ENCODE measurements at regions not wholly inside any gene's neighbourhood (a gene's known extent, or its start where the extent isn't known, plus 50 kb on each side); places are given as distances from the start of the nearest gene placed in this dataset.
A peak's percentile ranks its signal among the peaks of the same experiment; 100 is the strongest.

DNA sequence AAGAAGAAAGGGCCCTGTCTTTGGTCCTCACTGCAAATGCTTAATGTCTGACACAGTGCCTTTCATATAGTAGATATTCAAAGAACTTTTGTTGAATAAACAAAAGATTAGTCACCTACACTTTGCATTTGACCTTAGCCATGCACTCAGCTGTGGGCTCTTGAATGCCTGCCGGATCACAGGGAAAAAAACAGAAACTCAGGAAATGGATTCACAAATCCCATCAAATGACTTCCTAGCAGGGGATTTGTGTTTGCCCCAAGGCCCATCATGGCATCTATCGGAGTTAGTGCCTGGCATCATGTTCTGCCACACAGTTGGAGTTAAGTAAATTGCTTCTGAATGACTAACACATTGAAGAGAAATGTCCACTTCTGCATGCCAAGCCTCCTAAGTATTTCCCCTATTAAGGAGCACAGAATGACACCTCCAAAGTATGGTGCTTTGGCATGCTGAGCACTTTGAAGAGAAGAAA is 72.3 kb upstream of the DST start:
- H3K27ac ChIP-seq (ENCODE audit: low read depth in 1 of 2, low read length in 1 of 2) = peak overlapping the region in 1 of 2 donors; percentile 83
- no peaks in the 10 kb centered on the region for H3K36me3 ChIP-seq (ENCODE audit: control insufficient read depth in 4 of 4, insufficient read depth in 4 of 4, low read length in 4 of 4)
- peak; percentile 74 for ATAC-seq (ENCODE audit: insufficient read depth, low FRiP score)
- 38 to 54% methylated on average over 2 of the region's 2 CpGs for WGBS, 2 donors
- no peaks in the 10 kb centered on the region for H3K9me3 ChIP-seq (ENCODE audit: control insufficient read depth in 4 of 4, insufficient read depth in 3 of 4, low read length in 3 of 4)
- H3K27me3 ChIP-seq (ENCODE audit: control insufficient read depth in 3 of 3, insufficient read depth in 3 of 3, low read length in 2 of 3) = no peaks in the 10 kb centered on the region
- no peak overlapping the region for H3K4me3 ChIP-seq
- DNase-seq = no peak
- TF ChIP-seq, protein P1, sequence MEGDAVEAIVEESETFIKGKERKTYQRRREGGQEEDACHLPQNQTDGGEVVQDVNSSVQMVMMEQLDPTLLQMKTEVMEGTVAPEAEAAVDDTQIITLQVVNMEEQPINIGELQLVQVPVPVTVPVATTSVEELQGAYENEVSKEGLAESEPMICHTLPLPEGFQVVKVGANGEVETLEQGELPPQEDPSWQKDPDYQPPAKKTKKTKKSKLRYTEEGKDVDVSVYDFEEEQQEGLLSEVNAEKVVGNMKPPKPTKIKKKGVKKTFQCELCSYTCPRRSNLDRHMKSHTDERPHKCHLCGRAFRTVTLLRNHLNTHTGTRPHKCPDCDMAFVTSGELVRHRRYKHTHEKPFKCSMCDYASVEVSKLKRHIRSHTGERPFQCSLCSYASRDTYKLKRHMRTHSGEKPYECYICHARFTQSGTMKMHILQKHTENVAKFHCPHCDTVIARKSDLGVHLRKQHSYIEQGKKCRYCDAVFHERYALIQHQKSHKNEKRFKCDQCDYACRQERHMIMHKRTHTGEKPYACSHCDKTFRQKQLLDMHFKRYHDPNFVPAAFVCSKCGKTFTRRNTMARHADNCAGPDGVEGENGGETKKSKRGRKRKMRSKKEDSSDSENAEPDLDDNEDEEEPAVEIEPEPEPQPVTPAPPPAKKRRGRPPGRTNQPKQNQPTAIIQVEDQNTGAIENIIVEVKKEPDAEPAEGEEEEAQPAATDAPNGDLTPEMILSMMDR (IDR thresholded peaks at IDR 0.05; ENCODE audit: control extremely low read depth, extremely low read depth) = no peak
- H3K4me1 ChIP-seq (ENCODE audit: control insufficient read depth in 5 of 5, insufficient read depth in 5 of 5, low read length in 5 of 5) = peaks cover 0 to 30% (median 4%) of the 10 kb centered on the region in 5 donors
- no peak overlapping the region for H3K9ac ChIP-seq (ENCODE audit: insufficient read depth in 1 of 2, low read length in 2 of 2)

DNA sequence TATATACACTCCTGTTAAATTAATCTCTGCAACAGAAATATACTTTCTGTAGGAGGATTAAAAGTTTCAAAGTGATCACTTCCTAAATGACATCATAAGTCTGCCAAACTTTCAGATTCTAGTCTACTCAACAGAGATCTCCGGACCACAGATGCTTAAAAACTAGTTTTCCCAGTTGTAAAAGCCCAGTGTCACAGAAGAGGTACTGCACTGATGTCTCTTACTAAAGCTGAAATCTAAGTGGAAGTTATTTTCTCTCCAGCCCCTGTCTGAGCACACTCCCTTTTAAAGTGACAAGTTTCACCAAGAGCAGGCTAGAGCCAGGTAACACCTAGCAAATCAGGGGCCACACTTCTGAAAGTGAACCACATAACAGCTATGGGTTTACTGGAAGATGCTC is 71.6 kb upstream of the DST start:
- TF ChIP-seq, protein P1 (IDR thresholded peaks at IDR 0.05; ENCODE audit: control extremely low read depth, extremely low read depth) = no peak
- no peak overlapping the region for H3K9ac ChIP-seq (ENCODE audit: insufficient read depth in 1 of 2, low read length in 2 of 2)

GRCh38 chr6:56713254-56713672 is 70.6 kb upstream of the DST start:
- Histone ChIP-seq H3K9me3 (ENCODE audit: control insufficient read depth in 4 of 4, insufficient read depth in 3 of 4, low read length in 3 of 4) (no peaks in the 10 kb centered on the region), H3K4me3 (no peak overlapping the region), H3K36me3 (ENCODE audit: control insufficient read depth in 4 of 4, insufficient read depth in 4 of 4, low read length in 4 of 4) (no peaks in the 10 kb centered on the region), H3K4me1 (ENCODE audit: control insufficient read depth in 5 of 5, insufficient read depth in 5 of 5, low read length in 5 of 5) (peaks cover 0 to 33% (median 4%) of the 10 kb centered on the region in 5 donors), H3K27ac (ENCODE audit: low read depth in 1 of 2, low read length in 1 of 2) (peak overlapping the region in 1 of 2 donors; percentile 76), H3K27me3 (ENCODE audit: control insufficient read depth in 3 of 3, insufficient read depth in 3 of 3, low read length in 2 of 3) (no peaks in the 10 kb centered on the region), H3K9ac (ENCODE audit: insufficient read depth in 1 of 2, low read length in 2 of 2) (no peak overlapping the region)
- WGBS, 2 donors = 54 to 81% methylated on average over 3 of the region's 3 CpGs
- DNase-seq (no peak), ATAC-seq (ENCODE audit: insufficient read depth, low FRiP score) (peak; percentile 67)
- TF ChIP-seq, protein P1 (IDR thresholded peaks at IDR 0.05; ENCODE audit: control extremely low read depth, extremely low read depth) = no peak

More for the DNA sequence above, 71.6 kb upstream of the DST start:
- 71 to 79% methylated on average over 1 of the region's 1 CpG for WGBS, 2 donors
- no peak overlapping the region for H3K4me3 ChIP-seq
- no peaks in the 10 kb centered on the region for H3K36me3 ChIP-seq (ENCODE audit: control insufficient read depth in 4 of 4, insufficient read depth in 4 of 4, low read length in 4 of 4)
- no peaks in the 10 kb centered on the region for H3K27me3 ChIP-seq (ENCODE audit: control insufficient read depth in 3 of 3, insufficient read depth in 3 of 3, low read length in 2 of 3)
- ATAC-seq (ENCODE audit: insufficient read depth, low FRiP score) = no peak
- peaks cover 0 to 30% (median 4%) of the 10 kb centered on the region in 5 donors for H3K4me1 ChIP-seq (ENCODE audit: control insufficient read depth in 5 of 5, insufficient read depth in 5 of 5, low read length in 5 of 5)
- H3K27ac ChIP-seq (ENCODE audit: low read depth in 1 of 2, low read length in 1 of 2) = peak overlapping the region; percentile 61 to 83
- no peaks in the 10 kb centered on the region for H3K9me3 ChIP-seq (ENCODE audit: control insufficient read depth in 4 of 4, insufficient read depth in 3 of 4, low read length in 3 of 4)
- DNase-seq = no peak

DNA sequence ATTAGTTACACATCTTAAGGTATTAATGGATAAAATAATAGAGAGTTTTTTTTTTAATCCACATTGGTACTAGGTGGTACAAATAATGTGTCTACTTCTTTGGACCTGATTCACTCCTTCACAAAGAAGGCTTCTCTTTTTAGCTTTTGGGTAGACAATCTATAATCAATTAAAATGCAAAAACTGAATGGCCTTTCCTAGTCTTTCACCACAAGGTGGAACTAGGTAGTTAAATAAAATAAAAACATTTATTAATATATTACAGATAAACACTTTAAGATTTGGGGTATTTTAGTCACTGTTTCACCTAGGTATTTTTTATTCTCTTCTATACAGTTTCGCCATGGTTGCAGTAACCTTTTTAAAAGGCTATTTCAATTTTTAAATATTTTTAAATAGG is 68.3 kb upstream of the DST start:
- Histone ChIP-seq H3K4me1 (ENCODE audit: control insufficient read depth in 5 of 5, insufficient read depth in 5 of 5, low read length in 5 of 5) (peaks cover 0 to 28% (median 4%) of the 10 kb centered on the region in 5 donors), H3K9ac (ENCODE audit: insufficient read depth in 1 of 2, low read length in 2 of 2) (no peak overlapping the region), H3K9me3 (ENCODE audit: control insufficient read depth in 4 of 4, insufficient read depth in 3 of 4, low read length in 3 of 4) (no peaks in the 10 kb centered on the region), H3K4me3 (no peak overlapping the region), H3K27ac (ENCODE audit: low read depth in 1 of 2, low read length in 1 of 2) (no peak overlapping the region), H3K36me3 (ENCODE audit: control insufficient read depth in 4 of 4, insufficient read depth in 4 of 4, low read length in 4 of 4) (no peaks in the 10 kb centered on the region), H3K27me3 (ENCODE audit: control insufficient read depth in 3 of 3, insufficient read depth in 3 of 3, low read length in 2 of 3) (no peaks in the 10 kb centered on the region)
- DNase-seq (no peak), ATAC-seq (ENCODE audit: insufficient read depth, low FRiP score) (no peak)
- TF ChIP-seq, protein P1 (IDR thresholded peaks at IDR 0.05; ENCODE audit: control extremely low read depth, extremely low read depth) = no peak
- WGBS, 2 donors = 94 to 100% methylated on average over 1 of the region's 1 CpG
